ENCODE measurements at regions not wholly inside any gene's neighbourhood (a gene's known extent, or its start where the extent isn't known, plus 50 kb on each side); places are given as distances from the start of the nearest gene placed in this dataset.
"Not testable (repeated sequence)": the region's sequence is repeated elsewhere in the genome, so short reads cannot be mapped to it uniquely, and the experiment has no call there.

DNA sequence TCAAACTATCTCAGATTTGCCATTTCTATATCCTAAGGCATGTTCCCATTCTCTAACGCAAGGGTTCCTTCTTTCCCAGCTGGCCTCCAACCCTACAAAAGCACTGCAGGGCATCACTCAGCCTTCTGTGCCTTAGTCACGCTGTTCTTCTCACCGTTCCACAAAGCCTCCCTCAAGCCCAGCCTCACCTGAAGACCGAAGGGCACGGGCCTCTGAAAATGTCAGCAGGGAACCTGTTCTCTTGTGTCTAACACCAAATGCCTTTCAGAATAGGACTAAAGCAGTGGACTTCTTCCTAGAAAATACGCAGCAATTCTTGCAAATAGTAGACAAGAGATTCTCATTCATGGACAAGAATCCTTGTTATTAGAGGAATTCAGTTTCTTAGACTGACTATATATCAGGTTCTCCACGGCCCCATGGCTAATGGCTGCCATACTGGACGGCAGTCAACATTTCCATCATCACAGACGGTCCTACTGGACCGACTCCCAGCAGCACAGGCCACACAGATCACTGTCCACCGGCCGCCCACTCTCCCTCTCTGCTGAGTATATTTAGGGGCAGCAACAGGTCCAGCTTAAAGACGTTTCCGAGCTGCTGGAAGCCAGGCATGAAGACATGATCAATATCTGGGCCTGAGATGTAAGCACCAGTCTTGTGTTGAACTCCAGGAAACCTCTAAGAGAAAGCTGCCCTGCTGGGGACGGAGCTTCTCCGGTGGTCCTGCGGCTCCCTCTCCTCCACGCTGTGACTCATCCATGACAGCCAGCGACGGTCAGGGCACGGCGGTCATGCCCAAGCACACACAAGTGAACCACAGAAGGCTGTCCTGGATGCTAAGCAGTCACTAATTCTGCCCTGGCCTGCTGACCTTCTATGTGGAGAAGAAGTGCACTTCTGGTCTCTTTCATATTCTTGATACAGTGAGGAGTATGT, 61.8 kb upstream of the TNK2 start:
- DNase-seq = not testable (repeated sequence)

DNA sequence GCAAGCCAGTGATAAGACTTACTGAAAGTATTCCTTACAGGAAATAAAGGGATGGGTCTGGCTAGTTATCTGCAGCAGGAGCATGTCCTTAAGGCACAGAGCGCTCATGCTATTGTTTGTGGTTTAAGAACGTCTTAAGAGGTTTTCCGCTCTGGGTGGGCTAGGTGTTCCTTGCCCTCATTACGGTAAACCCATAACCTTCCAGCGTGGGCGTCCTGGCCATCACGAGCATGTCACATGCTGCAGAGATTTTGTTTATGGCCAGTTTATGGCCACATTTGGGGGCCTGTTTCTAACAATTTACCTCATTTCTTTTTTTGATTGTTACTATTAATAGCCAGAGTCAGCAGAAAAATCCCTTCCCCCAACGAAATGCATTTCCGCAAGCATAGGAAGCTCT, 61.0 kb upstream of the TNK2 start:
- DNase-seq = not testable (repeated sequence)

DNA sequence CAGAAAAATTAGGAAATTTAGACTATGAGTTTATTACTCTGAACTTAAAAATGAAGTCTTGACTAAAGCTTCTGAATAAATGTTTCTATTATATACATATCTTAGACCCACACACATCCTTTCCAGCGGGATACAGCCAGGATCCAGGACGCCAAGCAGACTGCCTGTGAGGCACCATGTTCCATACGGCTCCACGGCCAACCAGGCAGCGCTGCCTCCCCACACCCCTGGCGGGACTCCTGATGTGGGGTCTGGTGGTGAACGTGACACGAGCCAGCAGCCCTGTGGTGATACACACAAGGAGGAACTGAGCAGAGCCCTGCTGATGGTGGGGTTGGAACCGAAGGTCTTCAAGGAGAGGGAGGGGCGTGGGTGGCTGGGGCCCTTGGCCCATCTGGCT, 59.8 kb upstream of the TNK2 start:
- not testable (repeated sequence) for DNase-seq

DNA sequence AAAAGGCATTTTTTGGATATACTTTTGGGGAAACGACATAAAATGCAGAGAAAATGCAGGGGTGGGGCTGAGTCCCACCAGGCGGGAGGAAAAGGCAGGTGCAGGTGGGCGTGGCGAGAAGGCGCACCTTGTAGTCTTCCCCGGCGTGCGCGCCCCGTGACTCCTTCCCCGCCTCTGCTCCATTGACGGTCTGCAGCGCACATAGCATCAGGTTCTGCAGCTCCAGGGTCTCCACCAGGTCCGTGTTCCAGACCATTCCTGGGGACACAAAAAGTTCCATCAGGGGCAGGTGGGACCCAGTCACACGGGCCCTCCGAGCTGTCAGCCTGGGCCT, 59.0 kb upstream of the TNK2 start:
- DNase-seq = not testable (repeated sequence)

DNA sequence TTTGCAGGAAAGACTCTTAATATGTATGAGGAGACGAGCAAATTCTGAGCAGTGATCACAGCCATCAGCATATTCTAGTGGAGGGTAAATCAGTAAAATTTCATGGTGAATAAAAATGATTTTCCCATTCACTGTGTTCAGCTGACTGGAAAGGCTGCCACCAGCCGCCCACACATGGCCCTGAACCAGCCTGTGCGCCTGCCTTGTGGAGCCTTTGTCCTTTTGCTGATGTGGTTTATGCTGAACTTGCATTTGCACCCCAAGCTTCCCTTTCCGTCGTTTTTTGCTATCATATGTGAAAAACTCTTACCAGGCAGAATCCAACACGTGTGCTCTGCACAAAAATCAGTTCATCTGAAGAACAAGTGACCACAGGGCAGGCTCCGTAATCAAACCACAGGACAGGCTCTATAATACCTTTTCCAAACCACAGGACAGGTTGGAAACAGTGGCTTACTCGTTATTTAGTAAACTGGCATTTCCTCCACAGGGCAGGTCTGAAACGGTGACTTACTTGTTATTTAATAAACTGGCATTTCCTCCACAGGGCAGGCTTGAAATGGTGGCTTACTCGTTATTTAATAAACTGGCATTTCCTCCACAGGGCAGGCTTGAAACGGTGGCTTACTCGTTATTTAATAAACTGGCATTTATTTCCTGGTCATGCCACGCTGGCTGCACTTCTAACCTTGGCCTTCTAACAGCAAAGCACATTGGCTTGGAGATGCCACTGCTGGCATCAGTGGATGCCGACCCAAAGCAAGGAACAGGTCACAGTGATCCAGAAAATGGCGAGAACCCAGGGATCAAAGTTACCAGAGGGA, 58.4 kb upstream of the TNK2 start:
- DNase-seq = not testable (repeated sequence)

DNA sequence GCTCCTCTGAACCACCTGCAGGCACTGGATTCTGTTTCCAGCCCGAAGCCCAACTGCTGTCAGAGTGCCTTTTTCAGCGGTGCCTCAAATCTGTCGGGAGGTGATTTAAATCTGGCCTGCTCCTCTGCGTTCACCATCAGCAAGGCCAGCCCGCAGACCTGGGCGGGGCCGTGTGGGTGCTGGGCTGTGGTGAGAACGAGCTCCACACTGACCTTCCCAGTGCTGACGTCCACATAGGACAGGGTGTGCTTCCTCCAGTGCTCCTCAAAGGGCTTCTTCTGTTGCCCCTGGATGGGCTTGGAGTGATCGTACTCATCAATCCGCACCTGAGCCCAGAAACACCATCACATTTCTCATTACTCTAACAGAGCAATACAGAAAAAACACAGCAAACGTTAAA, 56.9 kb upstream of the TNK2 start:
- not testable (repeated sequence) for DNase-seq

DNA sequence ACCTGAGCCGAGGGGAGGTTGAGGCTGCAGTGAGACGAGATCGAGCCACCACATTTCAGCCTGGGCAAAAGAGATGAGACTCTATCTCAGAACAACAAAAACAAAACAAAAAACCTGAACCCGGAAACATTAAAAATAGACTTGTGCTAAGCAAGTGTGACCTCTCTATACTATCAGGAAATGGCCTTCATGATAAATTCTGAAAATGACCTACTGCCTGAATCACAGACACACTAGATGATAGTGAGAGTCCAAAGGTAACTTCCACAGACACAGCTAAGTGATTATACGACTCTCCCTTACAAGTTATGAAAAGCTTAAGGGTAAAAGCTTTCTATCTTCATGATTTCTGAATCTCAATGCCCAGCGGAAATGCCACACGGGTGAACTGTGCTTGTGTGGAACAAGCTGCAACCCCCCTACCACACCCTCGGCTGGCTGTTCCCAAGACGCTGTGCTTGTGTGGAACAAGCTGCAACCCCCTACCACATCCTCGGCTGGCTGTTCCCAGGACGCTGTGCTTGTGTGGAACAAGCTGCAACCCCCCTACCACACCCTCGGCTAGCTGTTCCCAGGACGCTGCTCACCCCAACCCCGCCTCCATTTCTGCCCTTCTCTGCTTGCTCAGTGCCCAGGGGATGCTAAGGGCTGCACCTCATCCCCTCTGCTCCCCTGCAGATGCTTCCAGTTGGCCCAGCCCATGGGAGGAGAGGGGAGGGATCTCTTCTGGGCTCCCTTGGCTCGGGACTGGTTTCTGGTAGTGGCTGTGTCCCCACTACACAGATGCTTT, 56.2 kb upstream of the TNK2 start:
- DNase-seq = not testable (repeated sequence)

DNA sequence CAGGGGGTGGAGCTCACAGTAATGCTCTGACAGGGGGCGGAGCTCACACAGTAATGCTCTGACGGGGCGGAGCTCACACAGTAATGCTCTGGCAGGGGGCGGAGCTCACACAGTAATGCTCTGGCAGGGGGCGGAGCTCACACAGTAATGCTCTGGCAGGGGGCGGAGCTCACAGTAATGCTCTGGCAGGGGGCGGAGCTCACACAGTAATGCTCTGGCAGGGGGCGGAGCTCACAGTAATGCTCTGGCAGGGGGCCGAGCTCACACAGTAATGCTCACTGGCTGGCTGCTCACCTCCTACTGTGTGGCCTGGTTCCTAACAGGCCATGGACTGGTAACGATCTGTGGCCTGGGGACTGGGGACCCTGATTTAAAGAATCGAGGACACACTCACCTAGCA, 53.9 kb upstream of the TNK2 start:
- DNase-seq = not testable (repeated sequence)

DNA sequence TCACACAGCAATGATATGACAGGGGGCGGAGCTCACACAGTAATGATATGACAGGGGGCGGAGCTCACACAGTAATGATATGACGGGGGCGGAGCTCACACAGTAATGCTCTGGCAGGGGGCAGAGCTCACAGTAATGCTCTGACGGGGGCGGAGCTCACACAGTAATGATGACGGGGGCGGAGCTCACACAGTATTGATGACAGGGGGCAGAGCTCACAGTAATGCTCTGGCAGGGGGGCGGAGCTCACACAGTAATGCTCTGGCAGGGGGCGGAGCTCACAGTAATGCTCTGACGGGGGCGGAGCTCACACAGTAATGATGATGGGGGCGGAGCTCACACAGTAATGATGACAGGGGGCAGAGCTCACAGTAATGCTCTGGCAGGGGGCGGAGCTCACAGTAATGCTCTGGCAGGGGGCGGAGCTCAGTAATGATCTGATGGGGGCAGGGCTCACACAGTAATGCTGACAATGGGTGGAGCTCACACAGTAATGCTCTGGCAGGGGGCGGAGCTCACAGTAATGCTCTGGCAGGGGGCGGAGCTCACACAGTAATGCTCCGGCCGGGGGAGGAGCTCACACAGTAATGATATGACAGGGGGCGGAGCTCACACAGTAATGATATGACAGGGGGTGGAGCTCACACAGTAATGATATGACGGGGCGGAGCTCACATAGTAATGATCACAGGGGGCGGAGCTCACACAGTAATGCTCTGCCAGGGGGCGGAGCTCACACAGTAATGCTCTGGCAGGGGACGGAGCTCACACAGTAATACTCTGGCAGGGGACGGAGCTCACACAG, 52.8 kb upstream of the TNK2 start:
- DNase-seq = peak; percentile 72

DNA sequence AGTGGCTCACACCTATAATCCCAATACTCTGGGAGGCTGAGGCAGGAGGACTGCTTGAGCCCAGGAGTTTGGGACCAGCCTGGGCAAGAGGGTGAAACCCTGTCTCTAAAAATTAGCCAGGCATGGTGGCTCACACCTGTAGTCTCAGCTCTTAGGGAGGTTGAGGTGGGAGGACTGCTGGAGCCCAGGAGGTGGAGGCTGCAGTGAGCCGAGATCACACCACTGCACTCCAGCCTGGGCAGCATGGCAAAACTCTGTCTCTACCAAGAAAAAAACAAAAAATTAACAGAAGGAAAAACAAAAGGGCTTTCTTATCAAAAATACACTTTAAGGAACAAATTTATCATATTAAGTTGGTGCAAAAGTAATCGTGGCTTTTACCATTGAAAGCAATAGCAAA, 51.8 kb upstream of the TNK2 start:
- not testable (repeated sequence) for DNase-seq

DNA sequence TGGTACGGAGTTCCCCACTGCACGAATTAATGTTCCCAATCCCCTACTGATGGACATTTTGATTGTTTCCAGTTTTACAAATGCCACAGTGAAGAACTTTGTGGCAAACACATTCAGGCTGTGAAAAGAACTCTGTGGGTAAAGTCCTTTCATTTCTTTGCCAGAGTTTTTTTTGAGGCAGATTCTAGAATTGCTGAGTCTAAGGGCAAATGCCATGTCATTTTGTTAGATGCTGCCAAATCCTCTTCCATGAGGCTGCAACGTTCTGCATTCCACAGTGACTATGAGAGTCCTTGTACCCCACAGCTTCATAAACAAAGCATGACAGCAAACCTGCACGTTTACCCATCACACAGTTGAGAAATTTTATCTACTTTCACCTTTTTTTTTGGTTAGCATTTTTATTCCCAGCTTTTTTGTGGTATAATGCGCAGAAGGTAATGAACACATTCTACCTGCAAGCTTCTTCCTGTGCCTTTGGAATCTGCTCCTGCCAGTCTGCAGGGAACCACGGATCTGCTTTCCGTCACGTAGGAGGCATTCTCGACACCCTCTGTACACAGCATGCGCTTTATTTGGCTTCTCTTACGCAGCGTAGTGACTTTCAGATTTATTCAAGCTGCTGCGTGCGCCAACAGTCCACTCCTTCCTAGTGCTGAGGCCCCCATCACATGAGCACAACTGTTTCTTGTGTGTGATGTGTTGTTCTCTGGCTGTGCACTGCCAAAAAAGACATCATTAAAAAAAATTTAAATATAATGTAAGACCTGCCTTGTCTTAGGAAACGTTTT, 51.2 kb upstream of the TNK2 start:
- DNase-seq = not testable (repeated sequence)

DNA sequence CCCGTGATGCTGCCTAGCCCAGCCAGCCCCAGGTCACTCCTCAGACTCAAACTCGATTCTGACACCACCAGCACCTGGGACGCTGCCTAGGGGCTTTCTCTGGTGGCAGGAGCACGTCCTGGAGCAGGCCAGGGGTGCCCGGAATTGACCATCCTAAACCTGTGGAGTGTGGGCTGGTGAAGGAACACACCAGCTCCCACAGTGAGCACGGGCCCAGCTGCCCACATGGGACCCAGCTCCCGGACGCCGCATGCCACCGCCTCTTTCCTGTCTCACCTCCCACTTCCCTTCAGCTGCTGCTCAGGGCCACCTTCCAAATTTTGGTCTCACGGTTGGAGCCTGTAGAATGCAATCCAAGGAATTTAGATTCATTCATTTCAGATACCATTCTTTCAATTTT, 50.4 kb upstream of the TNK2 start:
- not testable (repeated sequence) for DNase-seq

All from activated effector memory CD4-positive, alpha-beta T cell treated with anti-CD3 and anti-CD28 coated beads, Interleukin-2, amount 50 U/mL, for 16 hours (primary cell).